Adrenal gland (tissue), 5 donors: ENCODE measurements at regions not wholly inside any gene's neighbourhood (a gene's known extent, or its start where the extent isn't known, plus 50 kb on each side); places are given as distances from the start of the nearest gene placed in this dataset.

Experiments
- CTCF ChIP-seq, 6 experiments: fragments of 450-650 bp in 4 of 6; fragments of 200-600 bp in 2 of 6; sonication (generic) in 1 of 6; IDR thresholded peaks; 1 replicate in 5 of 6; 2 replicates in 1 of 6; pipeline versions ENCODE4 v1.5.1 to v1.8.0; 2016 to 2021; ENCODE audit warnings: antibody characterized with exemption in 6 of 6, mild to moderate bottlenecking in 2 of 6, moderate library complexity in 1 of 6
- POLR2A ChIP-seq, 2 donors: fragments of 450-650 bp; IDR thresholded peaks; one replicate each; pipeline ENCODE4 v1.6.1; 2017; ENCODE audit warnings: antibody characterized with exemption in 2 of 2, mild to moderate bottlenecking in 2 of 2, moderate library complexity in 1 of 2
- donor health status: DM: no; HTN: no; CAD: no.

GRCh38 chr9:100739208-100739607 is 161.3 kb downstream of the CAVIN4 start:
- TF ChIP-seq CTCF (IDR thresholded peaks at IDR 0.05) = no peak
- no peak for TF ChIP-seq POLR2A (IDR thresholded peaks at IDR 0.05)
